ENCODE measurements at regions not wholly inside any gene's neighbourhood (a gene's known extent, or its start where the extent isn't known, plus 50 kb on each side); places are given as distances from the start of the nearest gene placed in this dataset.

- no peak for TF ChIP-seq POLR2A (IDR thresholded peaks at IDR 0.05; ENCODE audit: low read depth, low read length)
- TF ChIP-seq POLR2AphosphoS5 (IDR thresholded peaks at IDR 0.05; ENCODE audit: low read depth, low read length), result no peak
- no peak for TF ChIP-seq TAF1 (IDR thresholded peaks at IDR 0.05; ENCODE audit: low read depth, low read length)
Observed at GRCh38 chr4:93897559-93897958, 69.0 kb downstream of the ATOH1 start.

All from GM12891 (cell line).